Peyer's patch (tissue), 4 donors: ENCODE measurements at regions not wholly inside any gene's neighbourhood (a gene's known extent, or its start where the extent isn't known, plus 50 kb on each side); places are given as distances from the start of the nearest gene placed in this dataset.

Experiments
- POLR2A ChIP-seq, 2 donors: fragments of 450-650 bp; IDR thresholded peaks; one replicate each; pipeline ENCODE4 v1.5.1; 2017; ENCODE audit warnings: antibody characterized with exemption in 2 of 2, mild to moderate bottlenecking in 2 of 2, moderate library complexity in 2 of 2
- TF ChIP-seq, protein P1 (sequence below), 6 experiments: fragments of 450-650 bp in 4 of 6; fragments of 200-600 bp in 2 of 6; sonication (generic) in 1 of 6; IDR thresholded peaks; one replicate each; pipeline ENCODE4 v1.5.1; 2017 to 2019; ENCODE audit warnings: antibody characterized with exemption in 6 of 6, mild to moderate bottlenecking in 3 of 6, moderate library complexity in 1 of 6

DNA sequence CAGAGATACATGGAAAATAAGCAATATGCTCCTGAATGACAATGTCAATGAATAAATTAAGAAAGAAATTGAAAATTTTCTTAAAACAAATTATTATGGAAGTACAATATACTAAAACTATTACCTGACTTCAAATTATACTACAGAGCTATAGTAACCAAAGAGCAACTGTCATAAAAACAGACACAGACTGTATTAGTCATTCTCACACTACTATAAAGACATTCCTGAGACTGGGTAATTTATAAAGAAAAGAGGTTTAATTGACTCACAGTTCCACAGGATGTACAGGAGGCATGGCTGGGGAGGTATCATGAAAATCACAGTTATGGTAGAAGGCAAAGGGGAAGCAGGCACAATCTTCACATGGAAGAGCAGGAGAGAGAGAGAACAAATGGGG is 60.0 kb upstream of the CYSLTR1 start:
- TF ChIP-seq POLR2A (IDR thresholded peaks at IDR 0.05): no peak
- TF ChIP-seq, protein P1, sequence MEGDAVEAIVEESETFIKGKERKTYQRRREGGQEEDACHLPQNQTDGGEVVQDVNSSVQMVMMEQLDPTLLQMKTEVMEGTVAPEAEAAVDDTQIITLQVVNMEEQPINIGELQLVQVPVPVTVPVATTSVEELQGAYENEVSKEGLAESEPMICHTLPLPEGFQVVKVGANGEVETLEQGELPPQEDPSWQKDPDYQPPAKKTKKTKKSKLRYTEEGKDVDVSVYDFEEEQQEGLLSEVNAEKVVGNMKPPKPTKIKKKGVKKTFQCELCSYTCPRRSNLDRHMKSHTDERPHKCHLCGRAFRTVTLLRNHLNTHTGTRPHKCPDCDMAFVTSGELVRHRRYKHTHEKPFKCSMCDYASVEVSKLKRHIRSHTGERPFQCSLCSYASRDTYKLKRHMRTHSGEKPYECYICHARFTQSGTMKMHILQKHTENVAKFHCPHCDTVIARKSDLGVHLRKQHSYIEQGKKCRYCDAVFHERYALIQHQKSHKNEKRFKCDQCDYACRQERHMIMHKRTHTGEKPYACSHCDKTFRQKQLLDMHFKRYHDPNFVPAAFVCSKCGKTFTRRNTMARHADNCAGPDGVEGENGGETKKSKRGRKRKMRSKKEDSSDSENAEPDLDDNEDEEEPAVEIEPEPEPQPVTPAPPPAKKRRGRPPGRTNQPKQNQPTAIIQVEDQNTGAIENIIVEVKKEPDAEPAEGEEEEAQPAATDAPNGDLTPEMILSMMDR (IDR thresholded peaks at IDR 0.05): no peak
